Suprapubic skin (tissue), 4 donors: ENCODE measurements at regions not wholly inside any gene's neighbourhood (a gene's known extent, or its start where the extent isn't known, plus 50 kb on each side); places are given as distances from the start of the nearest gene placed in this dataset.

Experiments used
- CTCF ChIP-seq, 2 donors: fragments of 200-600 bp in 1 of 2; fragments of 450-650 bp in 1 of 2; sonication (generic) in 1 of 2; IDR thresholded peaks; one replicate each; pipeline ENCODE4 v1.5.1; 2016 to 2019; ENCODE audit warnings: antibody characterized with exemption in 2 of 2, mild to moderate bottlenecking in 1 of 2, moderate library complexity in 1 of 2
- EP300 ChIP-seq: sonication (generic); formaldehyde crosslinking; IDR thresholded peaks from one replicate; pipeline ENCODE4 v1.6.1; 2017; ENCODE audit warnings: antibody characterized with exemption
- POLR2A ChIP-seq, 2 donors: fragments of 450-650 bp; IDR thresholded peaks; one replicate each; pipeline ENCODE4 v1.6.1; 2017; ENCODE audit warnings: antibody characterized with exemption in 2 of 2, mild to moderate bottlenecking in 2 of 2, moderate library complexity in 2 of 2
- POLR2AphosphoS5 ChIP-seq, 3 donors: sonication (generic); formaldehyde crosslinking; IDR thresholded peaks; one replicate each; pipeline ENCODE4 v1.6.1; 2017; ENCODE audit warnings: antibody characterized with exemption in 3 of 3

GRCh38 chr22:19615001-19615461, 90.8 kb upstream of the CLDN5 start:
- TF ChIP-seq POLR2A (IDR thresholded peaks at IDR 0.05) (no peak), CTCF (IDR thresholded peaks at IDR 0.05) (no peak), POLR2AphosphoS5 (IDR thresholded peaks at IDR 0.05) (no peak), EP300 (no peak)
